ENCODE measurements at regions not wholly inside any gene's neighbourhood (a gene's known extent, or its start where the extent isn't known, plus 50 kb on each side); places are given as distances from the start of the nearest gene placed in this dataset.
"Not testable (repeated sequence)": the region's sequence is repeated elsewhere in the genome, so short reads cannot be mapped to it uniquely, and the experiment has no call there.

GRCh38 chr7:68409851-68410250 is 1188.4 kb upstream of the AUTS2 start:
- Histone ChIP-seq H3K4me3 (ENCODE audit: insufficient read depth, low read depth, low read length) (no peak overlapping the region), H3K27me3 (ENCODE audit: control insufficient read depth, insufficient read depth, low read length) (no peaks in the 10 kb centered on the region), H3K36me3 (replicated peaks; ENCODE audit: control insufficient read depth, insufficient read depth, low read length) (no peaks in the 10 kb centered on the region)
- no peak for DNase-seq

- not testable (repeated sequence) for H3K4me3 ChIP-seq (ENCODE audit: insufficient read depth, low read depth, low read length); DNase-seq; H3K36me3 ChIP-seq (replicated peaks; ENCODE audit: control insufficient read depth, insufficient read depth, low read length); H3K27me3 ChIP-seq (ENCODE audit: control insufficient read depth, insufficient read depth, low read length)
Observed at GRCh38 chr7:68410693-68411092, 1187.6 kb upstream of the AUTS2 start.

- Histone ChIP-seq H3K36me3 (replicated peaks; ENCODE audit: control insufficient read depth, insufficient read depth, low read length) (no peaks in the 10 kb centered on the region), H3K4me3 (ENCODE audit: insufficient read depth, low read depth, low read length) (no peak overlapping the region), H3K27me3 (ENCODE audit: control insufficient read depth, insufficient read depth, low read length) (no peaks in the 10 kb centered on the region)
- no peak for DNase-seq
Observed at GRCh38 chr7:68411742-68412141, 1186.5 kb upstream of the AUTS2 start.

- H3K27me3 ChIP-seq (ENCODE audit: control insufficient read depth, insufficient read depth, low read length) = no peaks in the 10 kb centered on the region
- DNase-seq = no peak
- no peak overlapping the region for H3K4me3 ChIP-seq (ENCODE audit: insufficient read depth, low read depth, low read length)
- no peaks in the 10 kb centered on the region for H3K36me3 ChIP-seq (replicated peaks; ENCODE audit: control insufficient read depth, insufficient read depth, low read length)
Observed at GRCh38 chr7:68414631-68415425, 1183.4 kb upstream of the AUTS2 start.

GRCh38 chr7:68417002-68417401 is 1181.3 kb upstream of the AUTS2 start:
- DNase-seq = no peak
- Histone ChIP-seq H3K27me3 (ENCODE audit: control insufficient read depth, insufficient read depth, low read length) (no peaks in the 10 kb centered on the region), H3K4me3 (ENCODE audit: insufficient read depth, low read depth, low read length) (no peak overlapping the region), H3K36me3 (replicated peaks; ENCODE audit: control insufficient read depth, insufficient read depth, low read length) (no peaks in the 10 kb centered on the region)

- no peaks in the 10 kb centered on the region for H3K36me3 ChIP-seq (replicated peaks; ENCODE audit: control insufficient read depth, insufficient read depth, low read length)
- H3K4me3 ChIP-seq (ENCODE audit: insufficient read depth, low read depth, low read length) = no peak overlapping the region
- H3K27me3 ChIP-seq (ENCODE audit: control insufficient read depth, insufficient read depth, low read length) = no peaks in the 10 kb centered on the region
- DNase-seq = no peak
Observed at GRCh38 chr7:68417659-68418058, 1180.6 kb upstream of the AUTS2 start.

- Histone ChIP-seq H3K4me3 (ENCODE audit: insufficient read depth, low read depth, low read length) (no peak overlapping the region), H3K27me3 (ENCODE audit: control insufficient read depth, insufficient read depth, low read length) (no peaks in the 10 kb centered on the region), H3K36me3 (replicated peaks; ENCODE audit: control insufficient read depth, insufficient read depth, low read length) (no peaks in the 10 kb centered on the region)
- DNase-seq = no peak
Observed at GRCh38 chr7:68420342-68421192, 1177.7 kb upstream of the AUTS2 start.

- H3K36me3 ChIP-seq (replicated peaks; ENCODE audit: control insufficient read depth, insufficient read depth, low read length) = no peaks in the 10 kb centered on the region
- H3K27me3 ChIP-seq (ENCODE audit: control insufficient read depth, insufficient read depth, low read length) = no peaks in the 10 kb centered on the region
- no peak for DNase-seq
- no peak overlapping the region for H3K4me3 ChIP-seq (ENCODE audit: insufficient read depth, low read depth, low read length)
Observed at GRCh38 chr7:68421712-68422111, 1176.6 kb upstream of the AUTS2 start.

- DNase-seq = no peak
- Histone ChIP-seq H3K27me3 (ENCODE audit: control insufficient read depth, insufficient read depth, low read length) (no peaks in the 10 kb centered on the region), H3K4me3 (ENCODE audit: insufficient read depth, low read depth, low read length) (no peak overlapping the region), H3K36me3 (replicated peaks; ENCODE audit: control insufficient read depth, insufficient read depth, low read length) (no peaks in the 10 kb centered on the region)
Observed at GRCh38 chr7:68422281-68422680, 1176.0 kb upstream of the AUTS2 start.

GRCh38 chr7:68423356-68423755 is 1174.9 kb upstream of the AUTS2 start:
- no peak for DNase-seq
- H3K4me3 ChIP-seq (ENCODE audit: insufficient read depth, low read depth, low read length) = no peak overlapping the region
- no peaks in the 10 kb centered on the region for H3K36me3 ChIP-seq (replicated peaks; ENCODE audit: control insufficient read depth, insufficient read depth, low read length)
- no peaks in the 10 kb centered on the region for H3K27me3 ChIP-seq (ENCODE audit: control insufficient read depth, insufficient read depth, low read length)

- no peaks in the 10 kb centered on the region for H3K36me3 ChIP-seq (replicated peaks; ENCODE audit: control insufficient read depth, insufficient read depth, low read length)
- no peak for DNase-seq
- H3K27me3 ChIP-seq (ENCODE audit: control insufficient read depth, insufficient read depth, low read length) = no peaks in the 10 kb centered on the region
- H3K4me3 ChIP-seq (ENCODE audit: insufficient read depth, low read depth, low read length) = no peak overlapping the region
Observed at GRCh38 chr7:68424658-68425297, 1173.5 kb upstream of the AUTS2 start.

- no peaks in the 10 kb centered on the region for H3K36me3 ChIP-seq (replicated peaks; ENCODE audit: control insufficient read depth, insufficient read depth, low read length)
- H3K27me3 ChIP-seq (ENCODE audit: control insufficient read depth, insufficient read depth, low read length) = no peaks in the 10 kb centered on the region
- no peak overlapping the region for H3K4me3 ChIP-seq (ENCODE audit: insufficient read depth, low read depth, low read length)
- DNase-seq = no peak
Observed at GRCh38 chr7:68425377-68425776, 1172.9 kb upstream of the AUTS2 start.

- DNase-seq = no peak
- no peaks in the 10 kb centered on the region for H3K27me3 ChIP-seq (ENCODE audit: control insufficient read depth, insufficient read depth, low read length)
- H3K4me3 ChIP-seq (ENCODE audit: insufficient read depth, low read depth, low read length) = no peak overlapping the region
Observed at GRCh38 chr7:68429411-68430117, 1168.7 kb upstream of the AUTS2 start.

GRCh38 chr7:68432585-68432984 is 1165.7 kb upstream of the AUTS2 start:
- Histone ChIP-seq H3K4me3 (ENCODE audit: insufficient read depth, low read depth, low read length) (no peak overlapping the region), H3K36me3 (replicated peaks; ENCODE audit: control insufficient read depth, insufficient read depth, low read length) (no peaks in the 10 kb centered on the region), H3K27me3 (ENCODE audit: control insufficient read depth, insufficient read depth, low read length) (no peaks in the 10 kb centered on the region)
- no peak for DNase-seq

More at GRCh38 chr7:68429411-68430117, 1168.7 kb upstream of the AUTS2 start:
- H3K36me3 ChIP-seq (replicated peaks; ENCODE audit: control insufficient read depth, insufficient read depth, low read length) = no peaks in the 10 kb centered on the region
